Cardiac fibroblast (primary cell): ENCODE measurements at regions not wholly inside any gene's neighbourhood (a gene's known extent, or its start where the extent isn't known, plus 50 kb on each side); places are given as distances from the start of the nearest gene placed in this dataset.

Experiments used
- DNase-seq, 2 donors: peaks; one replicate each; pipeline versions ENCODE4 v3.0.0 to v3.0.0-alpha.2; 2010; ENCODE audit warnings: low read depth in 2 of 2
- H3K4me3 ChIP-seq, 2 donors: replicated peaks in 1 of 2; 1 replicate in 1 of 2; 2 replicates in 1 of 2; pipeline ENCODE4 v1.5.1; 2011; ENCODE audit warnings: low read depth in 2 of 2, low read length in 2 of 2, mild to moderate bottlenecking in 2 of 2, moderate library complexity in 1 of 2
- TF ChIP-seq, protein P1 (sequence below): IDR thresholded peaks from one replicate; pipeline ENCODE4 v1.5.1; 2011; ENCODE audit warnings: low read depth, mild to moderate bottlenecking, low read length, inconsistent platforms

DNA sequence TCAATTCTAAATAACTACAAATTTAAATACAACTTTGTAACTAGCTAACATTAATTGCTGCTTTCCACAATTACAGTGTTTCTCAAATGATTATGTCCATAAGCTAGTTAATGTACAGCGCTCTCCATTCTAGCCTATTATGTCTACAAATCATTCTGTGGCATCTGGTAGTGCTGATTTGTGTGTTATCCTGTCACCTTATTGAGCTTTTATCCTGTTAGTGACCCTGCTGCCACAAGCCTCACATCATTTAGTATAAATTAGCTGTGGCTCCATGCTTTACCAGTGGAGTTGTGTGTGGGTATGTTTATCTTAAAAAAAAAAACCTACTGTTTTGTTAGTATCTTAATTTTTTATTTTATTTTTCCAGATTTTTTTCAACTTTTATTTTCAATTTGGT is 112.6 kb upstream of the PJA2 start:
- TF ChIP-seq, protein P1, sequence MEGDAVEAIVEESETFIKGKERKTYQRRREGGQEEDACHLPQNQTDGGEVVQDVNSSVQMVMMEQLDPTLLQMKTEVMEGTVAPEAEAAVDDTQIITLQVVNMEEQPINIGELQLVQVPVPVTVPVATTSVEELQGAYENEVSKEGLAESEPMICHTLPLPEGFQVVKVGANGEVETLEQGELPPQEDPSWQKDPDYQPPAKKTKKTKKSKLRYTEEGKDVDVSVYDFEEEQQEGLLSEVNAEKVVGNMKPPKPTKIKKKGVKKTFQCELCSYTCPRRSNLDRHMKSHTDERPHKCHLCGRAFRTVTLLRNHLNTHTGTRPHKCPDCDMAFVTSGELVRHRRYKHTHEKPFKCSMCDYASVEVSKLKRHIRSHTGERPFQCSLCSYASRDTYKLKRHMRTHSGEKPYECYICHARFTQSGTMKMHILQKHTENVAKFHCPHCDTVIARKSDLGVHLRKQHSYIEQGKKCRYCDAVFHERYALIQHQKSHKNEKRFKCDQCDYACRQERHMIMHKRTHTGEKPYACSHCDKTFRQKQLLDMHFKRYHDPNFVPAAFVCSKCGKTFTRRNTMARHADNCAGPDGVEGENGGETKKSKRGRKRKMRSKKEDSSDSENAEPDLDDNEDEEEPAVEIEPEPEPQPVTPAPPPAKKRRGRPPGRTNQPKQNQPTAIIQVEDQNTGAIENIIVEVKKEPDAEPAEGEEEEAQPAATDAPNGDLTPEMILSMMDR = no peak
- no peak for DNase-seq
- H3K4me3 ChIP-seq = no peak overlapping the region

DNA sequence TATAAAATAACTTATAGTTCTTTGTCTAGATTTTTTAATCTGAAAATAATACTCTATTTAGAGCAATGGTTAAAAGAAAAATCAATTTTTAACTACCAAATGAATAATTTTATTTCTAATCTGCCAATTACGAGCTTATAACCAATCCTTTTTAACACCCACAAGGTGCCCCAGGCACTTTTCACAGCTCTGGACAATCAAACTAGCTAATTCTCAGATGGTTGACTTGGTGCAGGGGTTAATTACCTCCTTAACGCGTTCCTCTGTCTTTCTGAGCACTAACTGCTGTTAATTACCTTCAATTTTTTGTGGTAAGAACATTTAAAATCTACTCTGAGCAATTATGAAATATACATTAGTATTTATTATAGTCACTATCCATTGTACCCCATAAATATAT is 109.6 kb upstream of the PJA2 start:
- TF ChIP-seq, protein P1 = no peak
- no peak overlapping the region for H3K4me3 ChIP-seq
- DNase-seq = no peak

DNA sequence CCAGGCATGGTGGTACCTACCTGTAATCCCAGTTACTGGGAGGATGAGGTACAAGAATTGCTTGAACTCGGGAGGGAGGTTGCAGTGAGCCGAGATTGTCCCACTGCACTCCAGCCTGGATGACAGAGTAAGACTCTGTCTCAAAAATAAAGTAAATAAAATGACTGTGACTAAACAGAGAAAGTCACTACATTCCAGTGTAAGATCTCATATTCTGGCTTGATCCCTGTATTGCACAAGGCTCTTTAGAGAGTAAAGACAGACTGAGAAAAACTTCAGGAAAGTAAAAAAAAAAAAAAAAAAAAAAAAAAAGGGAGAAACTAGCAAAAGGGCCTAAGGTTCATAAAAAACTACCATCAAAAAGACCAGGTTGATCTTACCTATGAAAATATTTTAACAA is 106.6 kb upstream of the PJA2 start:
- DNase-seq = peak in 1 of 2 donors; percentile 54
- no peak overlapping the region for H3K4me3 ChIP-seq
- TF ChIP-seq, protein P1 = no peak

DNA sequence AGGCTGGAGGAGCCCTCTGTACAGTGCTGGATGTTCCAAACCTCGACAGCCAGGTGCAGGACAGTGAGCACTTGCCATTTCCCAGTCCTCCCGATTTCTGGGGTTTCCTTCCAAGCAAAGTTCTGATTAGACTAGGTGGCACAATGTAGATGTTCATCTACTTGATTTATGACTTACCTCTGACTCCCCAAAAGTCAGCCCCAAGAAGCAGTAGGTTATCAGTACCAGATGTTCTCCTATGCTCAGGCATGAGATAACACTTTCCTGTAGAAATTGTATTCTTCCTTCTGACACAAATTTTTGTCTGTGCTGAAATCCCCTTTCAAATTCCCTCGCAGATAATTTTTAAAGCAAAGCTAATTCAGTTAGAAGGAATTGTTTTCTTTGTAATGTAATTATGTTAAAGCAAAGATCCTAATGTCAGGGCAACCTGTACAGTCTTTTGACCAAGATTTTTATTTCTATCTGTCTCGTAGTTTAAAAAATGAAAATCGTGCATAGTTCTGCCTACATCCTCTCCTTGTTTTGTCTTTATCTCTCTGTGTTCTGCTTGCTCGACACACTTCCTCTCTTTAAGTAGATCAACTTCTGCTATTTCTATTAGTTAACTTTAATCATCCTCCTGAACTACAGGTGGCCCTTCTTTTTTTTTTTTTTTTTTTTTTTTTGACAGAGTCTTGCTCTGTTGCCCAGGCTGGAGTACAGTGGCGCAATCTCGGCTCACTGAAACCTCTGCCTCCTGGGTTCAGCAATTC is 102.4 kb upstream of the PJA2 start:
- no peak for DNase-seq
- no peak overlapping the region for H3K4me3 ChIP-seq
- TF ChIP-seq, protein P1 = no peak

DNA sequence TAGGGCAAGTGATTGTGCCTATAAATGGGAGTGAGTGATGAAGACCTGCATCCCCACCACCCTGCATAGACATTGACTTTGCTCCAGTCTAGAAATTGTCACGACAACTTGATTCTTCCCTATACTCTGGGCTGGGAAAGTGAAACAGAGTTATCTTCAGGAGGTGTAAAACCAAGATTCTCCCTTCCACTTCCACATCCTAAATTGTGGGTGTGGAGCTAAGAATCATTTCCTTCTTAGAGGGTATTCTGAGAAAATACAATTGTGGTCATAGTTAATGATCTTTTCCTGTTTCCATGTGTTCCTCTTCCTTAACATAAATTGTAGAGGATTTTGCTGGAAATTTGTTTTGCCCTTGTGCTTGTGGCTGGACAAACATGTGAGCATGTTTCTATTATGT is 96.8 kb upstream of the PJA2 start:
- TF ChIP-seq, protein P1 = no peak
- no peak for DNase-seq
- H3K4me3 ChIP-seq = no peak overlapping the region

DNA sequence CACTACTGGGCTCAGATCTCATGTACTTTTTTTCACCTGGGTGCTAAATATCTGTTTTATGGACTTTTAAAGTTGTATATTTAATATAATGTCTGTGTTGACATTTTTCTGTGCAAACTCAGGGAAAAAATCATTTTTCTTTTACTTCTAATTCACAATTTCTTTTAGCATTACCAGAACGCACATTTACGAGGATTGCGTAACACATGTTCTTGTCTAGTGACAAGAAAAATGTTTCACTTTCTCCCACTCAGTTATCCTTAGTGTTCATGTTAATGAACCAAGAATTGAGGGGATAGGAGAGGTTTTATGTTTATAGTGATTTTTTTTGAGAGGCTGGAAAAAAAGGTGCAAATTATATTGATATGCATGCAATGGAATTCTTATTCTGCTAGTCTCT is 86.3 kb upstream of the PJA2 start:
- peak in 1 of 2 donors; percentile 25 for DNase-seq
- H3K4me3 ChIP-seq = no peak overlapping the region

More for the DNA sequence above, 86.3 kb upstream of the PJA2 start:
- TF ChIP-seq, protein P1 = no peak
